Choroid plexus epithelial cell (primary cell): ENCODE measurements at regions not wholly inside any gene's neighbourhood (a gene's known extent, or its start where the extent isn't known, plus 50 kb on each side); places are given as distances from the start of the nearest gene placed in this dataset.
A peak's percentile ranks its signal among the peaks of the same experiment; 100 is the strongest.

ENCODE experiments used
- DNase-seq: peaks from one replicate; pipeline ENCODE4 v3.0.0-alpha.2; 2010; ENCODE audit warnings: low read depth
- H3K4me3 ChIP-seq: 2 replicates; pipeline ENCODE4 v1.5.1; 2011; ENCODE audit warnings: low read depth, mild to moderate bottlenecking, control low read depth, low read length, moderate library complexity
- CTCF ChIP-seq: conservative IDR thresholded peaks from 2 replicates; pipeline ENCODE4 v1.5.1; 2011; ENCODE audit warnings: low read depth, mild to moderate bottlenecking, control low read depth, inconsistent platforms, low read length, moderate library complexity

- TF ChIP-seq CTCF = no peak
- no peak for DNase-seq
- H3K4me3 ChIP-seq = no peak overlapping the region
Measured at GRCh38 chr14:80100681-80101080, 110.6 kb downstream of the DIO2 start.

- peak; percentile 15 for DNase-seq
- TF ChIP-seq CTCF = no peak
- no peak overlapping the region for H3K4me3 ChIP-seq
Measured at GRCh38 chr14:80095623-80096022, 115.7 kb downstream of the DIO2 start.

GRCh38 chr14:80087411-80087810 lies 123.9 kb downstream of the DIO2 start:
- TF ChIP-seq CTCF = no peak
- no peak for DNase-seq
- no peak overlapping the region for H3K4me3 ChIP-seq

- no peak overlapping the region for H3K4me3 ChIP-seq
- no peak for DNase-seq
- no peak for TF ChIP-seq CTCF
Measured at GRCh38 chr14:80084196-80084595, 127.1 kb downstream of the DIO2 start.

- DNase-seq = no peak
- no peak overlapping the region for H3K4me3 ChIP-seq
- TF ChIP-seq CTCF = no peak
Measured at GRCh38 chr14:80080601-80081000, 130.7 kb downstream of the DIO2 start.

GRCh38 chr14:80078501-80078900 lies 132.8 kb downstream of the DIO2 start:
- no peak overlapping the region for H3K4me3 ChIP-seq
- TF ChIP-seq CTCF = no peak
- no peak for DNase-seq

GRCh38 chr14:80077262-80077661 lies 134.0 kb downstream of the DIO2 start:
- DNase-seq = peak; percentile 7
- H3K4me3 ChIP-seq = no peak overlapping the region
- TF ChIP-seq CTCF = no peak
